Right cardiac atrium (tissue), 5 donors: ENCODE measurements at regions not wholly inside any gene's neighbourhood (a gene's known extent, or its start where the extent isn't known, plus 50 kb on each side); places are given as distances from the start of the nearest gene placed in this dataset.
"Not testable (repeated sequence)": the region's sequence is repeated elsewhere in the genome, so short reads cannot be mapped to it uniquely, and the experiment has no call there.

Experiments used
- ATAC-seq, 2 donors: fragments of 200-7000 bp; cut with Tn5 transposase; one replicate each; pipeline versions ENCODE4 v1.8.0 to v1.9.1; 2020; ENCODE audit warnings: moderate library complexity in 2 of 2, mild to moderate bottlenecking in 1 of 2
- DNase-seq, 3 donors: peaks; one replicate each; pipeline ENCODE4 v3.0.0-alpha.2; 2020
- H3K27ac ChIP-seq: one replicate; pipeline ENCODE4 v1.5.1; 2013; ENCODE audit warnings: mild to moderate bottlenecking, low read length, control low read depth, moderate library complexity
- H3K27me3 ChIP-seq: one replicate; pipeline ENCODE4 v1.6.1; 2013; ENCODE audit not compliant: control insufficient read depth, insufficient read depth
- H3K4me1 ChIP-seq: one replicate; pipeline ENCODE4 v1.6.1; 2013; ENCODE audit warnings: low read length; ENCODE audit not compliant: control insufficient read depth, insufficient read depth
- H3K4me3 ChIP-seq: one replicate; pipeline ENCODE4 v1.5.1; 2013; ENCODE audit warnings: low read length, control low read depth
- H3K9me3 ChIP-seq: one replicate; pipeline ENCODE4 v1.6.1; 2013; ENCODE audit warnings: low read length; ENCODE audit not compliant: control insufficient read depth
- WGBS: extraction: QIAGEN DNeasy Blood & Tissue Kit; methylation state at CpG from one replicate; pipeline ENCODE4 v1.1.7; 2013; 5-methylcytosine and 5-hydroxymethylcytosine counted together
- intact Hi-C, 4 donors: fragments of 100-400 bp; cut with DNase I; formaldehyde crosslinking; loops; one replicate each; pipeline versions ENCODE4 v1.11.0 to v1.14.0; 2022 to 2023
- donor health status: healthy with polysubstance abuse.
- donor health status: DM: no; HTN: yes; CAD: no.
- donor health status: DM: no; HTN: no; CAD: no.
- donor health status: DM: no; HTN: yes; CAD: no; lungs with severe emphysema.
- donor health status: DM: yes; HTN: yes; CAD: no.

- Histone ChIP-seq H3K27ac (no peak overlapping the region), H3K9me3 (no peaks in the 10 kb centered on the region), H3K4me3 (no peak overlapping the region), H3K27me3 (no peaks in the 10 kb centered on the region), H3K4me1 (no peaks in the 10 kb centered on the region)
- intact Hi-C loops: no loop called here
- ATAC-seq (no peak), DNase-seq (no peak)
- WGBS: 69% methylated on average over 5 of the region's 5 CpGs
Observed at GRCh38 chr14:82987502-82988124, 1454.0 kb upstream of the SEL1L start.

- H3K4me3 ChIP-seq, H3K27me3 ChIP-seq, H3K9me3 ChIP-seq, ATAC-seq, intact Hi-C loops, H3K27ac ChIP-seq, H3K4me1 ChIP-seq, DNase-seq: not testable (repeated sequence)
- 89% methylated on average over 8 of the region's 8 CpGs for WGBS
Observed at GRCh38 chr14:82994547-82994946, 1460.9 kb upstream of the SEL1L start.

GRCh38 chr14:82999802-83000201 lies 1466.1 kb upstream of the SEL1L start:
- no peaks in the 10 kb centered on the region for H3K27me3 ChIP-seq
- H3K4me3 ChIP-seq: no peak overlapping the region
- H3K27ac ChIP-seq: no peak overlapping the region
- ATAC-seq: no peak
- DNase-seq: no peak
- H3K9me3 ChIP-seq: no peaks in the 10 kb centered on the region
- no peaks in the 10 kb centered on the region for H3K4me1 ChIP-seq
- intact Hi-C loops: no loop called here

GRCh38 chr14:83004456-83005006 lies 1470.9 kb upstream of the SEL1L start:
- Histone ChIP-seq H3K4me3 (no peak overlapping the region), H3K9me3 (no peaks in the 10 kb centered on the region), H3K4me1 (no peaks in the 10 kb centered on the region), H3K27me3 (no peaks in the 10 kb centered on the region), H3K27ac (no peak overlapping the region)
- intact Hi-C loops: no loop called here
- ATAC-seq (no peak), DNase-seq (no peak)
- WGBS: 53% methylated on average over 2 of the region's 2 CpGs

GRCh38 chr14:83006121-83006670 lies 1472.5 kb upstream of the SEL1L start:
- DNase-seq (no peak), ATAC-seq (no peak)
- no peaks in the 10 kb centered on the region for H3K4me1 ChIP-seq
- no peaks in the 10 kb centered on the region for H3K9me3 ChIP-seq
- 64% methylated on average over 1 of the region's 1 CpG for WGBS
- H3K4me3 ChIP-seq: no peak overlapping the region
- intact Hi-C loops: no loop called here
- H3K27ac ChIP-seq: no peak overlapping the region
- no peaks in the 10 kb centered on the region for H3K27me3 ChIP-seq

- ATAC-seq, DNase-seq, H3K4me1 ChIP-seq, H3K27me3 ChIP-seq, H3K9me3 ChIP-seq, H3K4me3 ChIP-seq, intact Hi-C loops, H3K27ac ChIP-seq: not testable (repeated sequence)
- WGBS: 94% methylated on average over 7 of the region's 7 CpGs
Observed at GRCh38 chr14:83007052-83007451, 1473.4 kb upstream of the SEL1L start.

GRCh38 chr14:83007641-83008225 lies 1474.1 kb upstream of the SEL1L start:
- Histone ChIP-seq H3K9me3 (no peaks in the 10 kb centered on the region), H3K27ac (no peak overlapping the region), H3K27me3 (no peaks in the 10 kb centered on the region), H3K4me1 (no peaks in the 10 kb centered on the region), H3K4me3 (no peak overlapping the region)
- WGBS: 75% methylated on average over 1 of the region's 1 CpG
- ATAC-seq (no peak), DNase-seq (no peak)
- intact Hi-C loops: no loop called here

- 68% methylated on average over 5 of the region's 5 CpGs for WGBS
Observed at GRCh38 chr14:83017296-83017695, 1483.6 kb upstream of the SEL1L start.

GRCh38 chr14:83019744-83020414 lies 1486.2 kb upstream of the SEL1L start:
- no peak overlapping the region for H3K27ac ChIP-seq
- ATAC-seq (no peak), DNase-seq (no peak)
- intact Hi-C loops: no loop called here
- no peaks in the 10 kb centered on the region for H3K4me1 ChIP-seq
- H3K4me3 ChIP-seq: no peak overlapping the region
- no peaks in the 10 kb centered on the region for H3K27me3 ChIP-seq
- WGBS: 69% methylated on average over 3 of the region's 3 CpGs
- no peaks in the 10 kb centered on the region for H3K9me3 ChIP-seq

More at GRCh38 chr14:83017296-83017695, 1483.6 kb upstream of the SEL1L start:
- intact Hi-C loops: no loop called here
- Histone ChIP-seq H3K27ac (no peak overlapping the region), H3K4me3 (no peak overlapping the region), H3K27me3 (no peaks in the 10 kb centered on the region), H3K4me1 (no peaks in the 10 kb centered on the region), H3K9me3 (no peaks in the 10 kb centered on the region)
- ATAC-seq (no peak), DNase-seq (no peak)

- no peaks in the 10 kb centered on the region for H3K9me3 ChIP-seq
- intact Hi-C loops: no loop called here
- no peaks in the 10 kb centered on the region for H3K27me3 ChIP-seq
- H3K4me1 ChIP-seq: no peaks in the 10 kb centered on the region
- ATAC-seq: no peak
- H3K27ac ChIP-seq: no peak overlapping the region
- WGBS: 79% methylated on average over 2 of the region's 2 CpGs
- no peak for DNase-seq
- no peak overlapping the region for H3K4me3 ChIP-seq
Observed at GRCh38 chr14:83021323-83021722, 1487.7 kb upstream of the SEL1L start.

- WGBS: 79% methylated on average over 3 of the region's 3 CpGs
- H3K4me3 ChIP-seq: no peak overlapping the region
- no peak for DNase-seq
Observed at GRCh38 chr14:83023369-83023768, 1489.7 kb upstream of the SEL1L start.

More at GRCh38 chr14:83023369-83023768, 1489.7 kb upstream of the SEL1L start:
- no peaks in the 10 kb centered on the region for H3K9me3 ChIP-seq
- ATAC-seq: no peak
- no peaks in the 10 kb centered on the region for H3K27me3 ChIP-seq
- intact Hi-C loops: no loop called here
- no peak overlapping the region for H3K27ac ChIP-seq
- no peaks in the 10 kb centered on the region for H3K4me1 ChIP-seq
